Neutrophil (primary cell): ENCODE measurements at regions not wholly inside any gene's neighbourhood (a gene's known extent, or its start where the extent isn't known, plus 50 kb on each side); places are given as distances from the start of the nearest gene placed in this dataset.
"Not testable (repeated sequence)": the region's sequence is repeated elsewhere in the genome, so short reads cannot be mapped to it uniquely, and the experiment has no call there.

Experiments used
- H3K27ac ChIP-seq: fragments of 200-600 bp; sonication (generic); 2 replicates; pipeline ENCODE4 v1.5.1; 2016; ENCODE audit warnings: mild to moderate bottlenecking, moderate library complexity
- H3K27me3 ChIP-seq: fragments of 200-600 bp; sonication (generic); 2 replicates; pipeline ENCODE4 v1.6.0; 2016; ENCODE audit warnings: mild to moderate bottlenecking
- H3K36me3 ChIP-seq: fragments of 200-600 bp; sonication (generic); 2 replicates; pipeline ENCODE4 v1.5.1; 2017
- H3K4me1 ChIP-seq, 2 experiments: fragments of 200-600 bp in 1 of 2; sonication (generic) in 1 of 2; 1 replicate in 1 of 2; 2 replicates in 1 of 2; pipeline versions ENCODE4 v1.5.1 to v1.6.1; 2013 to 2016; ENCODE audit warnings: low read depth in 1 of 2, low read length in 1 of 2, mild to moderate bottlenecking in 1 of 2, moderate library complexity in 1 of 2; ENCODE audit not compliant: control insufficient read depth in 1 of 2, insufficient read depth in 1 of 2
- H3K4me3 ChIP-seq, 2 experiments: fragments of 200-600 bp in 1 of 2; sonication (generic) in 1 of 2; 1 replicate in 1 of 2; 2 replicates in 1 of 2; pipeline ENCODE4 v1.5.1; 2013 to 2016; ENCODE audit warnings: low read depth in 1 of 2, low read length in 1 of 2, mild to moderate bottlenecking in 1 of 2, moderate library complexity in 1 of 2
- H3K9me3 ChIP-seq: fragments of 200-600 bp; sonication (generic); 2 replicates; pipeline ENCODE4 v1.5.1; 2016

DNA sequence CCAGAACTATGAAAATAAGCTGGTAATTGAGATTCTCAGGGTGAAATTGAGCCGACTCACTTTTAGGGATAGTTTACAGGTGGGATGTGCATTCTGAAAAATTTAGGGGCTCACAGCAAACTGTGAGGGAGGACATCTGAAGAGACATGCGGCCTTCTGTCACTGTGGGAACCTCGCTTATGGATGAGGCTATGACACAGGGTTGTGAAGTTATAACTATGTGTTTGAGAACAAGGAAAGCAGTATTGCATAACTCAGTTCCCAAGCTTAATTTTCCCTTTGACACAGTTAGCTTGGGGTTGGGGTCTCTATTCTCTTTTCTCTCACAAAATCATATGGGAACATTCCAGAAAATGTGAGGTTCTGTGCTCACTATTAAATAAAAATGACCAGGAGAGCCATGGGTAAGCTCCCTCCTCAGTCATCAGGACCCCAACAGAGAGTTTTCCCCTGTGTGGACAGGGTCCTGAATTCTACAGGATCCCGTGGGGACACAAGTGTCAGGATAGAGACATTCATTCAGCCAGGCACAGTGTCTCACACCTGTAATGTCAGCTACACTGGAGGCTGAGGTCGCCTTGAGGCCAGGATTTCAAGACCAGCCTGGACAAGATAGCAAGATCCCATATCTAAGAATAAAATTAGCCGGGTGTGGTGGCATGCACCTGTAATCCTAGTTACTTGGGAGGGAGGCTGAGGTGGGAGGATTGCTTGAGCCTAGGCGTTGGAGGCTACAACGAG is 1507.7 kb upstream of the TPTE start:
- H3K4me1 ChIP-seq, H3K9me3 ChIP-seq, H3K4me3 ChIP-seq, H3K36me3 ChIP-seq, H3K27ac ChIP-seq, H3K27me3 ChIP-seq: not testable (repeated sequence)

DNA sequence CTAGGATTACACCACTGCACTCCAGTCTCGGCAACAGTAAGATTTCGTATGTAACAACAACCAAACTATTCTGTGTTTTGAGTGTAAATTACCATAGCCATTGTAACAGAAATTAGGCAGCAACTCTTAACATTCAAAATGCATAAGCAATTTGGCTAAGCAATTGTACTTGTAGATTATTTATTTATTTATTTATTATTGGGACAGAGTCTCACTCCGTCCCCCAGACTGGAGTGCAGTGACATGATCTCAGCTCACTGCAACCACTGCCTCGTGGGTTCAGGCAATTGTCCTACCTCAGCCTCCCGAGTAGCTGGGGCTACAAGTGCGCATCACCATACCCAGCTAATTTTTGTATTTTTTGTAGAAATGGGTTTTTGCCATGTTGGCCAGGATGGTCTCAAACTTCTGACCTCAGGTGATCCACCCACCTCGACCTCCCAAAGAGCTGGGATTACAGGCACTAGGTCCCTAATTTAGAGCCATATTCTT is 1507.1 kb upstream of the TPTE start:
- not testable (repeated sequence) for H3K4me3 ChIP-seq, H3K9me3 ChIP-seq, H3K27me3 ChIP-seq, H3K4me1 ChIP-seq, H3K27ac ChIP-seq, H3K36me3 ChIP-seq

DNA sequence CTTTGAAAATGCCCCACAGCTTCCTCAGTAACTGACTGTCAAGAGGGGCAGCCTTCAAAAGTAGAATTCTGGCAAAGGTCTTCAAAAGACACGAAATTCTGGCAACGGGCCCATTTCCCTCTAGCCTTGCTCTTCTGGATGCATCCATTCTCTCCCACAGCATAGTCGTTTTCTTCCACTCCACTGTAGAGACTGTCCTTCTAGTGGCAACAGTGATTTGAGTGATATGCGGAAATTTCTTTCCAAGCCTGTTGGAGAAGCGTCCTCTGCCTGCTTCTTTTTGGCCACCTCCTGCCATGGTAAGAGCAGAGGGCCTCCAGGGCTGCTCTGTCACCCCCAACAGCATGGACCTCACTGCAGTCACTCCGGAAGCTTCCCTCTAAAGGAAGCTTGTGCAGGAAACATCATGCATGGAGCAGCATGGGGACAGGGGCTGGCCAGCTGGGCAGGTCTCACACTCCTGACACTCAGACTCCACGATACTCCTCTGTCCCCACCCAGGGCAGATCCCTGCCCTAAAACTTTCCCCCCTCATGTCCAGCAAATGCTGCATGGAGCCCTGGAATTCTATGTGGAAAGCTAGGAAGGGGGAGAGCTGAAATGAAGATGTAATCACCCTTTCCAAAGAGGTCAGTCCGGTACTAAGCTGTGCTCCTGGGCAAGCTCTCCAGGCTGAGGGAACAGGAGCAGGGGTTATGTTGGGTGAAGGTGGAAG is 1505.7 kb upstream of the TPTE start:
- H3K4me3 ChIP-seq, H3K9me3 ChIP-seq, H3K27ac ChIP-seq, H3K36me3 ChIP-seq, H3K4me1 ChIP-seq, H3K27me3 ChIP-seq: not testable (repeated sequence)

DNA sequence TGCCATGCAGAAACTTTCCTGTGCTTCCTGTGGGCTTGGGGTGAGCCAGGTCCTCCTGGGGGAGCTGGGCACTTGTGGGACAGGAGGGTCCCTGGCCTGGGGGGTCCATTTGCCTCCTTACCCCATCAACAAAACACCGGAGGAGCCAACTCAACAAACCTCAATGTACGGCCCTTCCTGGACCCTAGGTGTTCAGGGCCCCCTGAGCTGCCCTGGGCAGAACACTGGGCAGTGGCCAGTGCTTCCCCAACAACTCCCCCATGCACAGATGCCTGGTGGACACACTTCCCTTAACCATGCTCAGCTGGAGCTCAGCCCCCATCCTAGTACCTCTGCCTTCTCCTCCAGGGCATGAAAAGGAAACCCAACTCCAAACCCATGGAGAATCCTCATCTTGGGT is 1504.2 kb upstream of the TPTE start:
- H3K9me3 ChIP-seq, H3K36me3 ChIP-seq, H3K4me3 ChIP-seq, H3K4me1 ChIP-seq, H3K27ac ChIP-seq, H3K27me3 ChIP-seq: not testable (repeated sequence)

DNA sequence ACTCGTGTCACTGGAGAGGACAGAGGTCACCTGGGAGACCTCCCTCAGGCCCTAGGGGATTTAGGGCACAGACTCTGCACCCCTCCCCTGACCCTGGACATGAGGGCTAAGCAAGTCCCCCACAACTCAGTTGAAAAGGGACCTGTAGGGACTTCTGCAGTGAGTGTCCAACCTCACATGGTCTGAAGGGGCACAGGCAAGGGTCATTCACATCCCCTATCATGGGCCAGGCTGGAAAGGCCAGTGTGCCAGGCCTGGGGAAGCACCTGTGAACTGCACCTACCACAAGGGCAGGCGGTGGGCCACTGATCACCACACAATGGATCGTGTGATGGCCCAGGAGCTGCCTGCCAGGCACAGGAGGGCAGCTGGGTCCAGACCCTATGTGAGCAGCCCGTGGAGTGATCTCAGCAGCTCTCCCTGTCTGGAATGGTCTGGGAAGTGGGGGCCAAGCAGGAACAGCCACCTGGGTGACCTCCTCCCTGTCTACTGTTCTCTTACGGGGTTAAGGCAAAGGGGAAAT is 1502.6 kb upstream of the TPTE start:
- H3K27ac ChIP-seq, H3K4me1 ChIP-seq, H3K36me3 ChIP-seq, H3K4me3 ChIP-seq, H3K27me3 ChIP-seq, H3K9me3 ChIP-seq: not testable (repeated sequence)

DNA sequence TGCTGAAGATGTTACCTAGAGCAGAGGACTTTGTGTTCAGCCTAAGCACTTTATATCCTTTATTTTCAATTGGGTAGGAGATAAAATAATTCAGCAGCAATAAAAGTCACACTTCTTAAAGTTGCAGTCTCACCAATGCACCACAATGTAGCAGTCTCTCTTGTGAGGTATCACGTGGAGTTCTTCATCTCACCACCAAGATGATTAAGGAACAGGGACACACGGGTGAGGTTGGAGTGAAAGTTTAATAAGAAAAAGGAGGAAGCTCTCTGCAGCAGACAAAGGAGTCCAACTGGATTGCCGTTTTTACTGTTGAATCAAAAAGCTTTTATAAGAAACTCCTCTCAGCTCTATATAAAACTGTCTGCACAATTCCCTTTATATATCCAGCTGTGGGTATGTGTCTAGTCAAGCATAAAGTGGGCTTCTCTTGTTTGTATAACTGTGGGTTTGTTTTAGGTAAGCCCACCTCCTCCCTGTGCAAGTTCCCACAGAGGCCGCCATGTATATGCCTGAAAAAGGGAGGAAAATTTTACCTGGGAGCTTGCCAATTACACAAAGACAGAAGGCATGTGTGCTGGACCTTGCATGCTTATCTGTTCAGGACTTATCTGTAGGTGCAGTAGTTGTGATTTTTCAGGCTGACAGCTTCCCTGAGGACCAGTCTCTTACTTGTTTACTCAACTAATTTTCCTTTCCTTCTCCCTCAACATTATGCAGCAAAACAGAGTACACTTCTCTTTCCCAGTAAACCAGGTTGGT is 1497.2 kb upstream of the TPTE start:
- H3K4me3 ChIP-seq, H3K27ac ChIP-seq, H3K4me1 ChIP-seq, H3K36me3 ChIP-seq, H3K27me3 ChIP-seq: not testable (repeated sequence)
- H3K9me3 ChIP-seq = peaks cover 13% of the 10 kb centered on the region

DNA sequence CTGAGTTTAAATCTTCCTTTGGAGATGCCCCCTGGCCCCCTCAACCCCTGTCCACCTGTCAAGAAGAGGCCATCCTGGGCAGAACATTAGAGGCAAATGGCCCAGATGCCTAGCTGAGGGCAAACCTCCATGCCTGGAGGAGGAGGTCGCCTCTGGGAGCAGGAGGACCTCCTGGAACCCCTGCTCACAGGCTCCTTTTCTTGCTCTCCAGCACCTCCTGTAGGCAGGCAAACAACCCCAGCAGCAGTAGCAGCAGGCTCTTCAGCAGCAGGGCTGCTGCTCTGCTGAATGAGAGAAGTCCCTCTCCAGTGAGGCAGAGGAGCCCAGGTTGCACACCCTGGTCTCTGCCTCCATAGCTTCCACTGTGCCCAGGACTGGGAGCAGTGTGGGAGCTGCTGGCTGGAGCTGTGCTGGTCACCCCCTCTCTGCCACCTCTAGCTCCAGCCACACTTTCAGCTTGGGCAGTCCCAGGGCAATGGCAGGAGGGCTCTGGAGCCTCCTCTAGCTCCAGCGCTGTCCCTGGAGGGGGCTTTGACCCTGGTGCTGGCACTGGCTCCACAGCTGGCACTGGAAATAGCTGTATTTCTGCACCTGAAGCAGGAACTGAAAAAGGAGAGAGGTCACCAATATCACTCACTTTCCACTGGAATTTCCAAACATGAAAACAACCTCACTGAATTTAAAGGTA is 1494.5 kb upstream of the TPTE start:
- H3K4me1 ChIP-seq, H3K27ac ChIP-seq, H3K4me3 ChIP-seq, H3K27me3 ChIP-seq, H3K36me3 ChIP-seq: not testable (repeated sequence)
- peaks cover 14% of the 10 kb centered on the region for H3K9me3 ChIP-seq

DNA sequence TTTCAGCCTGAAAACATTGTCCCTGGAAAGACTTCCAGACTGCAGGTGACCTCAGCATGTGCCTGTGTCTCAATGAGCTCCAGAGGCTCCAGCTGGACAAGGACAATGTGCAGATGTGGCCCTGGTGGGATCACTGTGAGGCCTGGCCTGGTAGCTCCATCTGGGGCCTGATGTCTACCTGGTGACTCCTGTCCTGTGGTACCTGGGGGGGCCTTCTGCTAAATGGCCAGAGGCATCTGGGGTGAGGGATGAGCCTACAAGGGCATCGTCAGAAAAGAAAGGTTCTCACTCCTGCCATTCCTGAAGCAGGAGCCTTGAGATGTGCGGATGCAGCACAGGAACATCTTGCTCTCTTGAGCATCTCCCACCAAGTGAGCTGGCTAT is 1494.0 kb upstream of the TPTE start:
- peaks cover 11% of the 10 kb centered on the region for H3K9me3 ChIP-seq
- not testable (repeated sequence) for H3K36me3 ChIP-seq

DNA sequence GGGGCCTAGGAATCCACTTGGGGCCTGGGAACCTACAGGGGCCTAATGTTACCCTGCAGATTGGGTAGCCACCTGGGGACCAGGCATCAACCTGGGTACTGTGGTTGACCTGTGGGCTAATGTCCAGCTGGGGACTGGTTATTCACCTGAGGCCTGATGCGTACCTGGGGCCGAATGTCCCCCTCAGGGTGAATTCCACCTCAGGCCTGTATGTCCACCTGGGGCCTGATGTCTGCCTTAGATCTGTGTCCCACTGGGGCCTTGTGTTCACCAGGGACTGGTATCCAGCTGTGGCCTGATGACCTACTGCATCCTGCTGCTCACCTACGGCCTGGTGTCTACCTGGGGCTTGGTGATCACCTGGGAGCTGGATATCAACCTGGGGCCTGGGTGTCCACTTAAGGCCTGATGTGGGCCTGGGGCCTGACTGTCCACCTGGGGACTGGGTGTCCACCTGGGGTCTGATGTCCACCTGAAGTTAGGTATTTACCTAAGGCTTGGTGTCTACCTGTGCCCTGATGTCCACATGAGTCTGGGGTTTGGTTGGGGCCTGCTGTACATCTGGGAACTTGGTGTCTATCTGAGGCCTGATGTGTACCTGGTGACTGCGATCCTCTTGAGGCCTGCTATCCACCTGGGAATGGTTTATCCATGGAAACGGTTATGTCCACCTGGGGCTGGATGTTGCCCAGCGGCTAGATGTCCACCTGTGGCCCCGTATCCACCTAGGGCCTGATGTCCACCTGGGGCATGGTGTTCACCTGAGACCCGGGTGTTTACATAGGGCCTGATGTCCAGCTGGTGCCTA is 1492.6 kb upstream of the TPTE start:
- H3K27me3 ChIP-seq, H3K4me3 ChIP-seq, H3K36me3 ChIP-seq, H3K4me1 ChIP-seq, H3K27ac ChIP-seq: not testable (repeated sequence)
- peaks cover 10% of the 10 kb centered on the region for H3K9me3 ChIP-seq

More for the DNA sequence above, 1494.0 kb upstream of the TPTE start:
- H3K4me3 ChIP-seq, H3K27me3 ChIP-seq, H3K27ac ChIP-seq, H3K4me1 ChIP-seq: not testable (repeated sequence)

DNA sequence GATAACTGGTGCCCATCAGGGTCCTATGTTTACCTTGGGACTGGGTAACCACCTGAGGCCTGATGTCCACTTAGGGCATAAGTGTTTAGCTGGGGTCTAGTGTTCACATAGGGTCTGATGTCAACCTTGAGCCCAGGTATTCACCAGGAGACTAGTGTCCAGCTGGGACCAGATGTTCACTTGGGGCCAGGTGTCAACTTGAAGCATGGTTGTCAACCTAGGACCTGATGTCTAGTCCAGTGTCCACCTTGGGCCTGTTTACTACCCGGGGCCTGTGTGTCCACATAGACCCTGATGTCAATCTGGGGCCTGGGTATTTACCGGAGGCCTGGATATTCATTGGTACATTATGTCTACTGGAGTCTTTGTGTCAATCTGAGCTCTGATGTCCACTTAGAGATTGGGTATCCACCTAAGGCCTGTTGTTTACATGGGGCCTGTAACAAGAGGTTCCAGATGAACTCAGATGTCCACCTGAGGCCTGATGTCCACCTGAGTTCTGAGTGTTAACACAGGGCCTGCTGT is 1491.2 kb upstream of the TPTE start:
- not testable (repeated sequence) for H3K27me3 ChIP-seq, H3K4me1 ChIP-seq, H3K27ac ChIP-seq, H3K4me3 ChIP-seq, H3K36me3 ChIP-seq
- peaks cover 10% of the 10 kb centered on the region for H3K9me3 ChIP-seq

DNA sequence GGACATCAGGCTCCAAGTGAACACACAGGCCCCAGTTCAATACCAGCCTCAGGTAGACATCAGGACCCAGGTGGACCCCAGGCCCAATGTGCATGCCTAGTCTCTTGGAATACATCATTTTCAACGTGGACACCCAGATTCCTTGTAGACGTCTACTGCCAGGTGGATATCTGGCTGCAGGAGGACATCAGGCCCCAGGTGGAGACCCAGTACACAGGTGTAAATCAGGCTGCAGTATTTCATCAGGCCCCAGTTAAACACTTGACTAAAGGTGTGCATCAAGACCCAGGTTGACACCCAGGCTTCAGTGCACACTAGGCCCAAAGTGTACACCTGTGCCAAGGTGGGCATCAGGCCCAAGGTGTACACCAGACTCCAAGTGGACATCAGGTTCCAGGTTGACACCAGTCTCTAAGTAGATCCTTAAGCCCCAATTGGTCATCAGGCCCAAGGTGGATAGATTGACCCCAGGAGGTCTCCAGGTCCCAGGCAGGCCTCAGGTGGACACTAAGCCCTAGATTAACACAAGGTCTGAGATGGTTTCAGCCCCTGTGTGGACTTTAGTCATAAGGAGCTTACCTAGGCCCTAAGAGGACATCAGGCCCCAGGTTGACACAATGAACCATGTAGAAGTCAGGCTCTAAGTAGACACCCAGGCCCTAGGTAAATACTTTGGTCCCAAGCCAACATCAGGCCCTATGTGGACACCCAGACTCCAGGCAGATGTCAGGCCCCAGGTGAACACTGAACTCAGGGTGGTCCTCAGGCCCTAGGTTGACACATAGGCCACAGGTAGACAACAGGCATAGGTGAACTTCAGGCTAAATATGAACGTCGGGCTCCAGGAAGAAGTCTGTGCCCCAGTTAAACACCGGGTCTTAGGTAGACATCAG is 1489.7 kb upstream of the TPTE start:
- H3K36me3 ChIP-seq, H3K27me3 ChIP-seq, H3K4me1 ChIP-seq, H3K4me3 ChIP-seq, H3K27ac ChIP-seq: not testable (repeated sequence)
- peaks cover 10% of the 10 kb centered on the region for H3K9me3 ChIP-seq

DNA sequence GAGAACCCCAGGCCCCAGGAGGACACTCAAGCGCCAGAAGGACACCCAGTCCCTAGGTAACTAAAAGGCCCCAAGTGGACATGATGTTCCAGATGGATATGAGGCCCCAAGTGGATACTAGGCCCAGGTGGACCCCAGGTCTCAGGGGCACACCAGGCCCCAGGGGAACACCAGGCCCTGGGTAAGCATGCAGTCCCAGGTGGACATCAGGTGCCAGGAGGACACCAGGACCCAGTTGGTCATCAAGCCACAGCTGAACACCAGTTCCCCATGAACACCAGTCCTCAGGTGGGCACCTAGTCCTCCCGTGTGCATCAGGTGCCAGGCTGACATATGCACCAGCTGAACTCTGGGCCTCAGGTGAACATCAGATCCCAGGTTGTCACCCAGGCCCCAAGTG is 1488.8 kb upstream of the TPTE start:
- not testable (repeated sequence) for H3K4me3 ChIP-seq, H3K27me3 ChIP-seq, H3K36me3 ChIP-seq, H3K4me1 ChIP-seq, H3K27ac ChIP-seq
- H3K9me3 ChIP-seq = peaks cover 14% of the 10 kb centered on the region
